Spinal cord (tissue), 9 donors: ENCODE measurements at regions not wholly inside any gene's neighbourhood (a gene's known extent, or its start where the extent isn't known, plus 50 kb on each side); places are given as distances from the start of the nearest gene placed in this dataset.
"Not testable (repeated sequence)": the region's sequence is repeated elsewhere in the genome, so short reads cannot be mapped to it uniquely, and the experiment has no call there.

ENCODE experiments used
- DNase-seq, 6 donors: peaks; one replicate each; pipeline versions ENCODE4 v3.0.0 to v3.0.0-alpha.2; 2013 to 2015; ENCODE audit warnings: low spot score in 6 of 6, low read depth in 4 of 6
- H3K27ac ChIP-seq: one replicate; pipeline ENCODE4 v1.5.1; 2013; ENCODE audit warnings: low read depth, low read length, control low read depth
- H3K27me3 ChIP-seq: one replicate; pipeline ENCODE4 v1.6.1; 2013; ENCODE audit warnings: low read length; ENCODE audit not compliant: control insufficient read depth, insufficient read depth
- H3K36me3 ChIP-seq: one replicate; pipeline ENCODE4 v1.6.1; 2013; ENCODE audit warnings: low read length; ENCODE audit not compliant: control insufficient read depth, insufficient read depth
- H3K4me1 ChIP-seq: one replicate; pipeline ENCODE4 v1.6.1; 2013; ENCODE audit warnings: low read length; ENCODE audit not compliant: control insufficient read depth, insufficient read depth
- H3K4me3 ChIP-seq: one replicate; pipeline ENCODE4 v1.5.1; 2013; ENCODE audit warnings: low read depth, low read length, control low read depth
- H3K9me3 ChIP-seq: one replicate; pipeline ENCODE4 v1.6.1; 2013; ENCODE audit warnings: low read length; ENCODE audit not compliant: control insufficient read depth, insufficient read depth
- WGBS: methylation state at CpG from one replicate; pipeline ENCODE4 v1.1.5; 2013; ENCODE audit warnings: missing lambda C conversion rate; ENCODE audit not compliant: insufficient coverage; 5-methylcytosine and 5-hydroxymethylcytosine counted together
- donor health status: healthy.

GRCh38 chr10:25748509-25748908 is 185.5 kb upstream of the MYO3A start:
- 94% methylated on average over 2 of the region's 4 CpGs for WGBS
- no peaks in the 10 kb centered on the region for H3K9me3 ChIP-seq
- H3K4me3 ChIP-seq = no peak overlapping the region
- H3K27me3 ChIP-seq = no peaks in the 10 kb centered on the region
- no peak for DNase-seq
- H3K36me3 ChIP-seq = no peaks in the 10 kb centered on the region
- no peaks in the 10 kb centered on the region for H3K4me1 ChIP-seq
- H3K27ac ChIP-seq = no peak overlapping the region

- no peak overlapping the region for H3K27ac ChIP-seq
- H3K27me3 ChIP-seq = no peaks in the 10 kb centered on the region
- no CpG with 5 or more reads among the region's 2 CpGs for WGBS
- no peak for DNase-seq
- H3K36me3 ChIP-seq = no peaks in the 10 kb centered on the region
- H3K4me1 ChIP-seq = no peaks in the 10 kb centered on the region
- H3K9me3 ChIP-seq = no peaks in the 10 kb centered on the region
- H3K4me3 ChIP-seq = no peak overlapping the region
Observed at GRCh38 chr10:25753776-25754175, 180.3 kb upstream of the MYO3A start.

GRCh38 chr10:25755874-25756273 is 178.2 kb upstream of the MYO3A start:
- H3K27ac ChIP-seq, H3K4me3 ChIP-seq, H3K4me1 ChIP-seq, H3K27me3 ChIP-seq, DNase-seq, H3K36me3 ChIP-seq, H3K9me3 ChIP-seq: not testable (repeated sequence)
- 99% methylated on average over 24 of the region's 24 CpGs for WGBS

GRCh38 chr10:25756784-25757183 is 177.2 kb upstream of the MYO3A start:
- no peak overlapping the region for H3K4me3 ChIP-seq
- H3K27ac ChIP-seq = no peak overlapping the region
- 97% methylated on average over 22 of the region's 24 CpGs for WGBS
- DNase-seq = no peak
- no peaks in the 10 kb centered on the region for H3K36me3 ChIP-seq
- H3K4me1 ChIP-seq = no peaks in the 10 kb centered on the region
- H3K9me3 ChIP-seq = no peaks in the 10 kb centered on the region
- no peaks in the 10 kb centered on the region for H3K27me3 ChIP-seq

- DNase-seq = peak; percentile 47 to 97 (median 68)
- no peaks in the 10 kb centered on the region for H3K36me3 ChIP-seq
- no peak overlapping the region for H3K4me3 ChIP-seq
- H3K27ac ChIP-seq = no peak overlapping the region
- H3K27me3 ChIP-seq = no peaks in the 10 kb centered on the region
- no peaks in the 10 kb centered on the region for H3K4me1 ChIP-seq
- H3K9me3 ChIP-seq = no peaks in the 10 kb centered on the region
Observed at GRCh38 chr10:25758041-25758457, 176.0 kb upstream of the MYO3A start.

GRCh38 chr10:25758511-25758910 is 175.5 kb upstream of the MYO3A start:
- no peak for DNase-seq
- no peaks in the 10 kb centered on the region for H3K4me1 ChIP-seq
- H3K36me3 ChIP-seq = no peaks in the 10 kb centered on the region
- H3K27ac ChIP-seq = no peak overlapping the region
- no peaks in the 10 kb centered on the region for H3K9me3 ChIP-seq
- H3K27me3 ChIP-seq = no peaks in the 10 kb centered on the region
- no CpG with 5 or more reads among the region's 1 CpG for WGBS
- no peak overlapping the region for H3K4me3 ChIP-seq

- 96% methylated on average over 3 of the region's 4 CpGs for WGBS
Observed at GRCh38 chr10:25761937-25762336, 172.1 kb upstream of the MYO3A start.

GRCh38 chr10:25766213-25766612 is 167.8 kb upstream of the MYO3A start:
- Histone ChIP-seq H3K4me3 (no peak overlapping the region), H3K9me3 (no peaks in the 10 kb centered on the region), H3K27ac (no peak overlapping the region), H3K36me3 (no peaks in the 10 kb centered on the region), H3K27me3 (no peaks in the 10 kb centered on the region), H3K4me1 (peaks cover 4% of the 10 kb centered on the region)
- peak in 1 of 6 donors; percentile 13 for DNase-seq
- no CpG with 5 or more reads among the region's 2 CpGs for WGBS

More at GRCh38 chr10:25761937-25762336, 172.1 kb upstream of the MYO3A start:
- Histone ChIP-seq H3K9me3 (no peaks in the 10 kb centered on the region), H3K4me1 (peaks cover 4% of the 10 kb centered on the region), H3K27me3 (no peaks in the 10 kb centered on the region), H3K27ac (no peak overlapping the region), H3K36me3 (no peaks in the 10 kb centered on the region), H3K4me3 (no peak overlapping the region)
- no peak for DNase-seq

GRCh38 chr10:25766687-25767221 is 167.3 kb upstream of the MYO3A start:
- H3K36me3 ChIP-seq = no peaks in the 10 kb centered on the region
- peak in 4 of 6 donors; percentile 36 to 96 (median 68) for DNase-seq

GRCh38 chr10:25768167-25768566 is 165.9 kb upstream of the MYO3A start:
- no peaks in the 10 kb centered on the region for H3K36me3 ChIP-seq
- no peak overlapping the region for H3K27ac ChIP-seq
- no peaks in the 10 kb centered on the region for H3K9me3 ChIP-seq
- H3K4me1 ChIP-seq = peaks cover 4% of the 10 kb centered on the region
- DNase-seq = no peak
- no peaks in the 10 kb centered on the region for H3K27me3 ChIP-seq
- no peak overlapping the region for H3K4me3 ChIP-seq
- no CpG with 5 or more reads among the region's 3 CpGs for WGBS

More at GRCh38 chr10:25766687-25767221, 167.3 kb upstream of the MYO3A start:
- Histone ChIP-seq H3K27me3 (no peaks in the 10 kb centered on the region), H3K4me1 (peaks cover 4% of the 10 kb centered on the region), H3K27ac (no peak overlapping the region), H3K9me3 (no peaks in the 10 kb centered on the region), H3K4me3 (no peak overlapping the region)
- 4% methylated on average over 10 of the region's 16 CpGs for WGBS
